ENCODE measurements at regions not wholly inside any gene's neighbourhood (a gene's known extent, or its start where the extent isn't known, plus 50 kb on each side); places are given as distances from the start of the nearest gene placed in this dataset.

DNA sequence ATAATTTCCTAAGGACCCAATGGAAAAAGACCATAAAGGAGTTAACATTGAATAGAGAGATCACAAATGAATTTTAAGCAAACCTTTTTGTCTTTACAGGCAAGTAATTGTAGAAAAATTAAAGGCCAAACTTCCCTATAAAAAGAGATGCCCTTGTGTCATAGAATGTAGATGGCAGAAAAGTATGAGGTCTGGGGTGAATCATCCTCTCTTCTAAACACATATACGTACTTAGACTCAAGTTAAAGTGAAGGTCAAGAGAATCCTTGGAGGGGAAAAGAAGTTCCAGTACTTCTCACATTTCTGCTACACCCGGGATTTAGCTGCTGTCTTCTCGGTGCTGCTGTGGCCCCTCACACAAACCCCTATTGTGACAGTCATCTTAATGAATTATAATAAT lies 116.2 kb upstream of the ARID2 start:
- ChIA-PET CTCF (ENCODE audit: low intra/inter-chr PET ratio, low total read pairs) (no interaction called here), POLR2A (no interaction called here)
- no peak overlapping the region for H3K4me3 ChIP-seq (replicated peaks in 1 of 3; ENCODE audit: insufficient read depth in 1 of 3, low read depth in 2 of 3, low read length in 3 of 3)
- 4% methylated on average over 3 of the region's 3 CpGs for WGBS (ENCODE audit: low lambda C conversion rate)
- intact Hi-C loops (cut with micrococcal nuclease; ENCODE audit: unreplicated experiment): no loop called here
- no peak for DNase-seq (ENCODE audit: low spot score)
- no peak overlapping the region for H3K27ac ChIP-seq (ENCODE audit: extremely low read length, insufficient read depth, low read length)
- no peaks in the 10 kb centered on the region for H4K20me1 ChIP-seq (ENCODE audit: insufficient read depth, low read length)
- H2AFZ ChIP-seq (ENCODE audit: low read length): no peak overlapping the region
- ATAC-seq: no peak
- no peak for FAIRE-seq
- no TSS peak for BruUV-seq (replicated peaks)
- no peak overlapping the region for H3K9ac ChIP-seq (ENCODE audit: insufficient read depth, low read depth, low read length)
- no peaks in the 10 kb centered on the region for H3K79me2 ChIP-seq (ENCODE audit: insufficient read depth, low read length)
- no peaks in the 10 kb centered on the region for H3K9me3 ChIP-seq (ENCODE audit: low read length)
- H3K4me2 ChIP-seq (ENCODE audit: low read depth, low read length): no peak overlapping the region
- 0 out of 5 replicates have a peak, but pooled peaks cover 0 to 11% of the 10 kb centered on the region in 2 experiments for H3K27me3 ChIP-seq (ENCODE audit: control insufficient read depth in 1 of 2, insufficient read depth in 2 of 2, low read length in 2 of 2)
- no peaks in the 10 kb centered on the region for H3K4me1 ChIP-seq (ENCODE audit: insufficient read depth, low read length)
- H3K36me3 ChIP-seq (replicated peaks in 1 of 2; ENCODE audit: control insufficient read depth in 1 of 2, insufficient read depth in 2 of 2, low read length in 2 of 2): no peaks in the 10 kb centered on the region
- in situ Hi-C loops (cut with HindIII; ENCODE audit: extremely low pct_ligation_motif_present, low pct_unique_long_range_greater_than_20kb): no loop called here
- TF ChIP-seq MTF2 (CRISPR knock-in tag; IDR thresholded peaks at IDR 0.05; ENCODE audit: borderline replicate concordance) (no peak), PHF8 (CRISPR knock-in tag; IDR thresholded peaks at IDR 0.05) (no peak), ZNF570 (CRISPR knock-in tag; IDR thresholded peaks at IDR 0.05; ENCODE audit: borderline replicate concordance) (no peak), MED13 (CRISPR knock-in tag; IDR thresholded peaks at IDR 0.05) (no peak), SMC3 (IDR thresholded peaks at IDR 0.05; ENCODE audit: low read length) (no peak), AGO1 (IDR thresholded peaks at IDR 0.05; ENCODE audit: low read depth, low read length, poor library complexity, severe bottlenecking) (no peak), ZMYM4 (CRISPR knock-in tag; IDR thresholded peaks at IDR 0.05) (no peak), MTA3 (CRISPR knock-in tag; IDR thresholded peaks at IDR 0.05) (no peak), SOX6 (IDR thresholded peaks at IDR 0.05) (no peak), SOX6 (CRISPR knock-in tag; IDR thresholded peaks at IDR 0.05) (no peak)
- TF ChIP-seq, protein P1, sequence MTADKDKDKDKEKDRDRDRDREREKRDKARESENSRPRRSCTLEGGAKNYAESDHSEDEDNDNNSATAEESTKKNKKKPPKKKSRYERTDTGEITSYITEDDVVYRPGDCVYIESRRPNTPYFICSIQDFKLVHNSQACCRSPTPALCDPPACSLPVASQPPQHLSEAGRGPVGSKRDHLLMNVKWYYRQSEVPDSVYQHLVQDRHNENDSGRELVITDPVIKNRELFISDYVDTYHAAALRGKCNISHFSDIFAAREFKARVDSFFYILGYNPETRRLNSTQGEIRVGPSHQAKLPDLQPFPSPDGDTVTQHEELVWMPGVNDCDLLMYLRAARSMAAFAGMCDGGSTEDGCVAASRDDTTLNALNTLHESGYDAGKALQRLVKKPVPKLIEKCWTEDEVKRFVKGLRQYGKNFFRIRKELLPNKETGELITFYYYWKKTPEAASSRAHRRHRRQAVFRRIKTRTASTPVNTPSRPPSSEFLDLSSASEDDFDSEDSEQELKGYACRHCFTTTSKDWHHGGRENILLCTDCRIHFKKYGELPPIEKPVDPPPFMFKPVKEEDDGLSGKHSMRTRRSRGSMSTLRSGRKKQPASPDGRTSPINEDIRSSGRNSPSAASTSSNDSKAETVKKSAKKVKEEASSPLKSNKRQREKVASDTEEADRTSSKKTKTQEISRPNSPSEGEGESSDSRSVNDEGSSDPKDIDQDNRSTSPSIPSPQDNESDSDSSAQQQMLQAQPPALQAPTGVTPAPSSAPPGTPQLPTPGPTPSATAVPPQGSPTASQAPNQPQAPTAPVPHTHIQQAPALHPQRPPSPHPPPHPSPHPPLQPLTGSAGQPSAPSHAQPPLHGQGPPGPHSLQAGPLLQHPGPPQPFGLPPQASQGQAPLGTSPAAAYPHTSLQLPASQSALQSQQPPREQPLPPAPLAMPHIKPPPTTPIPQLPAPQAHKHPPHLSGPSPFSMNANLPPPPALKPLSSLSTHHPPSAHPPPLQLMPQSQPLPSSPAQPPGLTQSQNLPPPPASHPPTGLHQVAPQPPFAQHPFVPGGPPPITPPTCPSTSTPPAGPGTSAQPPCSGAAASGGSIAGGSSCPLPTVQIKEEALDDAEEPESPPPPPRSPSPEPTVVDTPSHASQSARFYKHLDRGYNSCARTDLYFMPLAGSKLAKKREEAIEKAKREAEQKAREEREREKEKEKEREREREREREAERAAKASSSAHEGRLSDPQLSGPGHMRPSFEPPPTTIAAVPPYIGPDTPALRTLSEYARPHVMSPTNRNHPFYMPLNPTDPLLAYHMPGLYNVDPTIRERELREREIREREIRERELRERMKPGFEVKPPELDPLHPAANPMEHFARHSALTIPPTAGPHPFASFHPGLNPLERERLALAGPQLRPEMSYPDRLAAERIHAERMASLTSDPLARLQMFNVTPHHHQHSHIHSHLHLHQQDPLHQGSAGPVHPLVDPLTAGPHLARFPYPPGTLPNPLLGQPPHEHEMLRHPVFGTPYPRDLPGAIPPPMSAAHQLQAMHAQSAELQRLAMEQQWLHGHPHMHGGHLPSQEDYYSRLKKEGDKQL (CRISPR knock-in tag; IDR thresholded peaks at IDR 0.05; ENCODE audit: low read depth): no peak
- TF ChIP-seq, protein P2, sequence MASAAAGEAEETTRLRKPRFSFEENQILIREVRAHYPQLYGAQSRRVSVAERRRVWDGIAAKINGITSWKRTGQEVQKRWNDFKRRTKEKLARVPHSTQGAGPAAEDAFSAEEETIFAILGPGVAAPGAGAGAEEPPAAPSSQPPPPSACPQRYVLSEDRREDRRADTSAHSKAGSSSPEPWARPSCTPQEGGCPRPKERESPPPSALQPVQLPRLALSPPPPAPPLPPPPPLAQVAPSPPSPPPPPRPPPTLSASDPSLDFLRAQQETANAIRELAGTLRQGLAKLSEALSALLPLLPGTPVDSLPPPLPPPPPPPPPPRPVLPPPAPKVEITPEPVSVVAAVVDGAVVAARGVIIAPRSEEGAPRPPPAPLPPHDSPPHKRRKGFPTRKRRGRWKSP (CRISPR knock-in tag; IDR thresholded peaks at IDR 0.05): no peak
- TF ChIP-seq, protein P3, sequence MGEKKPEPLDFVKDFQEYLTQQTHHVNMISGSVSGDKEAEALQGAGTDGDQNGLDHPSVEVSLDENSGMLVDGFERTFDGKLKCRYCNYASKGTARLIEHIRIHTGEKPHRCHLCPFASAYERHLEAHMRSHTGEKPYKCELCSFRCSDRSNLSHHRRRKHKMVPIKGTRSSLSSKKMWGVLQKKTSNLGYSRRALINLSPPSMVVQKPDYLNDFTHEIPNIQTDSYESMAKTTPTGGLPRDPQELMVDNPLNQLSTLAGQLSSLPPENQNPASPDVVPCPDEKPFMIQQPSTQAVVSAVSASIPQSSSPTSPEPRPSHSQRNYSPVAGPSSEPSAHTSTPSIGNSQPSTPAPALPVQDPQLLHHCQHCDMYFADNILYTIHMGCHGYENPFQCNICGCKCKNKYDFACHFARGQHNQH (CRISPR knock-in tag; IDR thresholded peaks at IDR 0.05): no peak
- TF ChIP-seq, protein P4, sequence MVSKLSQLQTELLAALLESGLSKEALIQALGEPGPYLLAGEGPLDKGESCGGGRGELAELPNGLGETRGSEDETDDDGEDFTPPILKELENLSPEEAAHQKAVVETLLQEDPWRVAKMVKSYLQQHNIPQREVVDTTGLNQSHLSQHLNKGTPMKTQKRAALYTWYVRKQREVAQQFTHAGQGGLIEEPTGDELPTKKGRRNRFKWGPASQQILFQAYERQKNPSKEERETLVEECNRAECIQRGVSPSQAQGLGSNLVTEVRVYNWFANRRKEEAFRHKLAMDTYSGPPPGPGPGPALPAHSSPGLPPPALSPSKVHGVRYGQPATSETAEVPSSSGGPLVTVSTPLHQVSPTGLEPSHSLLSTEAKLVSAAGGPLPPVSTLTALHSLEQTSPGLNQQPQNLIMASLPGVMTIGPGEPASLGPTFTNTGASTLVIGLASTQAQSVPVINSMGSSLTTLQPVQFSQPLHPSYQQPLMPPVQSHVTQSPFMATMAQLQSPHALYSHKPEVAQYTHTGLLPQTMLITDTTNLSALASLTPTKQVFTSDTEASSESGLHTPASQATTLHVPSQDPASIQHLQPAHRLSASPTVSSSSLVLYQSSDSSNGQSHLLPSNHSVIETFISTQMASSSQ (IDR thresholded peaks at IDR 0.05; ENCODE audit: low read depth): no peak
- TF ChIP-seq, protein P4 (CRISPR knock-in tag; IDR thresholded peaks at IDR 0.05; ENCODE audit: borderline replicate concordance): no peak
